ENCODE measurements at regions not wholly inside any gene's neighbourhood (a gene's known extent, or its start where the extent isn't known, plus 50 kb on each side); places are given as distances from the start of the nearest gene placed in this dataset.

DNA sequence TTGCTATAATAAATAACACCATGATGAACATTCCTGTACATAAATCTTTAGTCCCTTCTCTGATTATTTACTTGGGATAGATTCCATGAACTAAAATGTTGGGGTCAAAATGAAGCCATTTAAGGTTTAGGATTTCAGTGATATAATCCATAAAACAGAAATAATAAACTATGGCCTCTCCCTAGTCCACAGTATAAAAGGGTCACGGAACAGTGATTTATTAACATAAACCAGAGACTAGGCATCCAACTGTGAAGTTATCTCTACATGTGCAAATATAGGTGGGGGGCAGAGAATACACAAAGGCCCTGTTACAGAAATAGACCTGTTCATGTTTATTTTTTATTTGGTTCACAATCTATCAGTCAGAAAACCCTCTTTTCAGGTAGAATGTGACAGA, 499.1 kb upstream of the SLIT2 start:
- no peak overlapping the region for H3K56ac ChIP-seq (ENCODE audit: insufficient read length, low read depth, low read length)

More for the DNA sequence above, 499.1 kb upstream of the SLIT2 start:
- TF ChIP-seq, protein P1, sequence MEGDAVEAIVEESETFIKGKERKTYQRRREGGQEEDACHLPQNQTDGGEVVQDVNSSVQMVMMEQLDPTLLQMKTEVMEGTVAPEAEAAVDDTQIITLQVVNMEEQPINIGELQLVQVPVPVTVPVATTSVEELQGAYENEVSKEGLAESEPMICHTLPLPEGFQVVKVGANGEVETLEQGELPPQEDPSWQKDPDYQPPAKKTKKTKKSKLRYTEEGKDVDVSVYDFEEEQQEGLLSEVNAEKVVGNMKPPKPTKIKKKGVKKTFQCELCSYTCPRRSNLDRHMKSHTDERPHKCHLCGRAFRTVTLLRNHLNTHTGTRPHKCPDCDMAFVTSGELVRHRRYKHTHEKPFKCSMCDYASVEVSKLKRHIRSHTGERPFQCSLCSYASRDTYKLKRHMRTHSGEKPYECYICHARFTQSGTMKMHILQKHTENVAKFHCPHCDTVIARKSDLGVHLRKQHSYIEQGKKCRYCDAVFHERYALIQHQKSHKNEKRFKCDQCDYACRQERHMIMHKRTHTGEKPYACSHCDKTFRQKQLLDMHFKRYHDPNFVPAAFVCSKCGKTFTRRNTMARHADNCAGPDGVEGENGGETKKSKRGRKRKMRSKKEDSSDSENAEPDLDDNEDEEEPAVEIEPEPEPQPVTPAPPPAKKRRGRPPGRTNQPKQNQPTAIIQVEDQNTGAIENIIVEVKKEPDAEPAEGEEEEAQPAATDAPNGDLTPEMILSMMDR (conservative IDR thresholded peaks at IDR 0.05) = no peak
- Histone ChIP-seq H3K9me3 (ENCODE audit: control insufficient read depth, low read depth, low read length) (no peaks in the 10 kb centered on the region), H3K14ac (ENCODE audit: insufficient read depth, low read length) (no peak overlapping the region), H2BK20ac (ENCODE audit: low read depth, low read length, poor library complexity, severe bottlenecking) (no peak overlapping the region), H2BK5ac (ENCODE audit: insufficient read length, low read length) (no peak overlapping the region), H3K4me2 (ENCODE audit: insufficient read depth, insufficient read length, low read length) (no peak overlapping the region), H2BK15ac (ENCODE audit: low read depth, low read length) (no peak overlapping the region), H3K27ac (ENCODE audit: insufficient read length, low read depth, low read length) (no peak overlapping the region), H3K9ac (ENCODE audit: extremely low read depth, insufficient read length, low read length) (no peak overlapping the region), H3K79me1 (ENCODE audit: insufficient read depth, low read depth, low read length, poor library complexity, severe bottlenecking) (no peaks in the 10 kb centered on the region), H3K18ac (ENCODE audit: insufficient read length, low read depth, low read length) (no peak overlapping the region), H3K4me1 (ENCODE audit: insufficient read depth, low read length) (no peaks in the 10 kb centered on the region), H4K91ac (ENCODE audit: insufficient read length, low read depth, low read length) (no peak overlapping the region), H4K8ac (replicated peaks; ENCODE audit: insufficient read length, low read depth, low read length) (no peak overlapping the region), H3K4ac (ENCODE audit: low read depth, low read length) (no peak overlapping the region), H2AFZ (ENCODE audit: low read length) (no peak overlapping the region), H4K20me1 (ENCODE audit: control insufficient read depth, insufficient read depth, insufficient read length) (no peaks in the 10 kb centered on the region), H2BK12ac (ENCODE audit: insufficient read length, low read depth, low read length) (no peak overlapping the region), H3T11ph (ENCODE audit: low read length) (no peak overlapping the region), H3K23me2 (ENCODE audit: insufficient read length, low read depth, low read length, poor library complexity, severe bottlenecking) (no peaks in the 10 kb centered on the region), H2AK5ac (ENCODE audit: insufficient read length, low read length) (no peak overlapping the region), H3K23ac (ENCODE audit: insufficient read length, low read depth, low read length) (no peak overlapping the region), H2BK120ac (ENCODE audit: low read depth, low read length, poor library complexity, severe bottlenecking) (no peak overlapping the region), H4K5ac (ENCODE audit: insufficient read length, low read depth, low read length) (no peak overlapping the region), H3K27me3 (ENCODE audit: insufficient read depth, low read length) (no peaks in the 10 kb centered on the region), H3K79me2 (ENCODE audit: insufficient read depth, low read length) (no peaks in the 10 kb centered on the region)
- H3K27me3 Mint-ChIP-seq (ENCODE audit: low read depth) = no peaks in the 10 kb centered on the region
- H3K4me3 Mint-ChIP-seq = no peak overlapping the region
- H3K27ac Mint-ChIP-seq = no peak overlapping the region
- no peaks in the 10 kb centered on the region for H3K36me3 Mint-ChIP-seq (ENCODE audit: insufficient read depth in 1 of 3, low read depth in 3 of 3)
- no peaks in the 10 kb centered on the region for H3K4me1 Mint-ChIP-seq
- no CpG with 5 or more reads among the region's 1 CpG for WGBS (ENCODE audit: extremely low coverage, insufficient read length, low lambda C conversion rate)
- no peak for DNase-seq
- H3K9me3 Mint-ChIP-seq = no peaks in the 10 kb centered on the region
